K562 (cell line): ENCODE measurements at regions not wholly inside any gene's neighbourhood (a gene's known extent, or its start where the extent isn't known, plus 50 kb on each side); places are given as distances from the start of the nearest gene placed in this dataset.

Experiments used
- ATF4 ChIP-seq: fragments of 450-650 bp; formaldehyde crosslinking; IDR thresholded peaks from 2 replicates; pipeline ENCODE4 v1.4.0; 2022; ENCODE audit warnings: mild to moderate bottlenecking, moderate library complexity
- CTBP1 ChIP-seq: fragments of 450-650 bp; IDR thresholded peaks from 2 replicates; pipeline ENCODE4 v1.6.1; 2016; ENCODE audit warnings: borderline replicate concordance
- EGR1 ChIP-seq: fragments of 450-650 bp; conservative IDR thresholded peaks from 2 replicates; pipeline ENCODE4 v1.6.1; 2017; ENCODE audit warnings: mild to moderate bottlenecking
- ESRRA ChIP-seq: fragments of 450-650 bp; IDR thresholded peaks from 2 replicates; pipeline ENCODE4 v1.6.1; 2014; ENCODE audit warnings: low read depth, mild to moderate bottlenecking, moderate library complexity, borderline replicate concordance
- KLF6 ChIP-seq: fragments of 250-450 bp; sonication (Bioruptor Pico); IDR thresholded peaks from 2 replicates; pipeline ENCODE4 v1.4.0; 2020; ENCODE audit warnings: mild to moderate bottlenecking, moderate library complexity, borderline replicate concordance
- NCOR1 ChIP-seq: fragments of 450-650 bp; IDR thresholded peaks from 2 replicates; pipeline ENCODE4 v1.6.1; 2016; ENCODE audit warnings: mild to moderate bottlenecking, moderate library complexity
- NR2C1 ChIP-seq, 2 experiments: fragments of 450-650 bp; IDR thresholded peaks; 2 replicates each; pipeline ENCODE4 v1.6.1; 2017; ENCODE audit warnings: mild to moderate bottlenecking in 2 of 2, antibody characterized with exemption in 1 of 2, inconsistent platforms in 1 of 2, missing compliant biosample characterization in 1 of 2, missing genetic modification characterization in 1 of 2
- PRDM10 ChIP-seq: fragments of 450-650 bp; IDR thresholded peaks from 2 replicates; pipeline ENCODE4 v1.6.1; 2018; ENCODE audit not compliant: partially characterized antibody
- SMARCA4 ChIP-seq: fragments of 450-650 bp; IDR thresholded peaks from 2 replicates; pipeline ENCODE4 v1.6.1; 2016
- TAF9B ChIP-seq: fragments of 450-650 bp; IDR thresholded peaks from 2 replicates; pipeline ENCODE4 v1.6.1; 2018; ENCODE audit warnings: mild to moderate bottlenecking; ENCODE audit not compliant: partially characterized antibody
- TEAD2 ChIP-seq: fragments of 450-650 bp; IDR thresholded peaks from 2 replicates; pipeline ENCODE4 v1.6.1; 2016; ENCODE audit warnings: missing genetic modification characterization, control low read depth, missing compliant biosample characterization
- ZKSCAN8 ChIP-seq: fragments of 200-800 bp; sonication (Bioruptor generic); IDR thresholded peaks from 2 replicates; pipeline ENCODE4 v1.6.1; 2016; ENCODE audit warnings: missing genetic modification characterization, missing compliant biosample characterization
- ZNF354B ChIP-seq: fragments of 250-450 bp; sonication (Bioruptor Pico); IDR thresholded peaks from 2 replicates; pipeline ENCODE4 v1.4.0; 2020
- ZNF644 ChIP-seq: fragments of 200-800 bp; sonication (Bioruptor generic); IDR thresholded peaks from 2 replicates; pipeline ENCODE4 v1.6.1; 2016; ENCODE audit warnings: low read depth, missing genetic modification characterization, missing compliant biosample characterization
- TF ChIP-seq, protein P1 (sequence below), 2 experiments: fragments of 250-450 bp in 1 of 2; fragments of 450-650 bp in 1 of 2; sonication (Bioruptor Pico) in 1 of 2; IDR thresholded peaks; 2 replicates each; pipeline versions ENCODE4 v1.6.1 to v1.8.0; 2016 to 2021; ENCODE audit warnings: mild to moderate bottlenecking in 2 of 2, moderate library complexity in 2 of 2, missing compliant biosample characterization in 1 of 2, missing genetic modification characterization in 1 of 2
- TF ChIP-seq, protein P2 (sequence below): fragments of 250-450 bp; sonication (Bioruptor Pico); IDR thresholded peaks from 2 replicates; pipeline ENCODE4 v1.4.0; 2020; ENCODE audit warnings: mild to moderate bottlenecking, moderate library complexity
- TF ChIP-seq, protein P3 (sequence below), 2 experiments: fragments of 450-650 bp; conservative IDR thresholded peaks; 2 replicates each; pipeline ENCODE4 v1.6.1; 2017; ENCODE audit warnings: mild to moderate bottlenecking in 2 of 2, moderate library complexity in 2 of 2

DNA sequence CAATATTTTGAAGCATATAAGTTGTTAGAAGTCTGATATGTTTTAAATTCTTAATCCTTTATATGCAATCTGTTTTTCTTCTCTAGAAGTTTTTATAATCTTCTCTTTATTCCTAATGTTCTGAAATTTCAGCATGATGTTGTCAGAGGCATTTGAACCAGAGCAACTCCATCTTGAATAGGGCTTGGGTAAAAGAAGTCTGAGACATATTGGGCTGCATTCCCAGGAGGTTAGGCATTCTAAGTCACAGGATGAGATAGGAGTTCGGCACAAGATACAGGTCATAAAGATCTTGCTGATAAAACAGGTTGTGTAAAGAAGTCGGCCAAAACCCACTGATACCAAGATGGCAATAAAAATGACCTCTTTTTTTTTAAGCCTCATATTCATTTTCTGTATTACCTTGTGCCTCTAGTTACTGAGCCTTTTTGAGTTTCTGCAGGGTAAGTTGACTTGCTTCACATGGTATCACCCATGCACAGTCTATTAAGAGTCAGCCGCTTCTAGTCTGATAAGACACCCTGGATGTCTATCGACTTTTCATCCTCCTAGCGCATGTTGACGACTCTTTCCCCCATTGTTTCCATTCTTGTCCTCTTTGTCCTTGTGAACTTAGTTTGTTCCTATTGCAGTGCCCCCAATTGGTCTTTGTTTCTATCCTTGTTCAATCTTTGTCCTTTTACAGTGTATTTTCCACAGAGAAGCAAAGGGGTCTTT is 80.8 kb upstream of the RNU6-1 start (continued):
- TF ChIP-seq PRDM10 (peak; percentile 82), NCOR1 (peak; percentile 49), TAF9B (no peak), ZNF644 (tag) (peak; percentile 94), SMARCA4 (0 out of 2 replicates have a peak, but pooled peaks have one; percentile 39), EGR1 (no peak), ESRRA (peak; percentile 51; the same call in 1 of the 2 replicates), KLF6 (peak; percentile 91), ZNF354B (CRISPR knock-in tag) (peak; percentile 76), ZKSCAN8 (CRISPR knock-in tag) (no peak), ATF4 (CRISPR knock-in tag) (peak; percentile 59; the same call in 1 of the 2 replicates), TEAD2 (tag) (peak; percentile 83), CTBP1 (0 out of 2 replicates have a peak, but pooled peaks have one; percentile 10), NR2C1 (IDR thresholded peaks at IDR 0.05) (no peak), NR2C1 (tag; IDR thresholded peaks at IDR 0.05) (peak; percentile 69)
- TF ChIP-seq, protein P1, sequence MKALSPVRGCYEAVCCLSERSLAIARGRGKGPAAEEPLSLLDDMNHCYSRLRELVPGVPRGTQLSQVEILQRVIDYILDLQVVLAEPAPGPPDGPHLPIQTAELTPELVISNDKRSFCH (CRISPR knock-in tag; IDR thresholded peaks at IDR 0.05), result 0 out of 2 replicates have a peak, but pooled peaks have one; percentile 64
- TF ChIP-seq, protein P1 (tag; IDR thresholded peaks at IDR 0.05), result no peak
- TF ChIP-seq, protein P2, sequence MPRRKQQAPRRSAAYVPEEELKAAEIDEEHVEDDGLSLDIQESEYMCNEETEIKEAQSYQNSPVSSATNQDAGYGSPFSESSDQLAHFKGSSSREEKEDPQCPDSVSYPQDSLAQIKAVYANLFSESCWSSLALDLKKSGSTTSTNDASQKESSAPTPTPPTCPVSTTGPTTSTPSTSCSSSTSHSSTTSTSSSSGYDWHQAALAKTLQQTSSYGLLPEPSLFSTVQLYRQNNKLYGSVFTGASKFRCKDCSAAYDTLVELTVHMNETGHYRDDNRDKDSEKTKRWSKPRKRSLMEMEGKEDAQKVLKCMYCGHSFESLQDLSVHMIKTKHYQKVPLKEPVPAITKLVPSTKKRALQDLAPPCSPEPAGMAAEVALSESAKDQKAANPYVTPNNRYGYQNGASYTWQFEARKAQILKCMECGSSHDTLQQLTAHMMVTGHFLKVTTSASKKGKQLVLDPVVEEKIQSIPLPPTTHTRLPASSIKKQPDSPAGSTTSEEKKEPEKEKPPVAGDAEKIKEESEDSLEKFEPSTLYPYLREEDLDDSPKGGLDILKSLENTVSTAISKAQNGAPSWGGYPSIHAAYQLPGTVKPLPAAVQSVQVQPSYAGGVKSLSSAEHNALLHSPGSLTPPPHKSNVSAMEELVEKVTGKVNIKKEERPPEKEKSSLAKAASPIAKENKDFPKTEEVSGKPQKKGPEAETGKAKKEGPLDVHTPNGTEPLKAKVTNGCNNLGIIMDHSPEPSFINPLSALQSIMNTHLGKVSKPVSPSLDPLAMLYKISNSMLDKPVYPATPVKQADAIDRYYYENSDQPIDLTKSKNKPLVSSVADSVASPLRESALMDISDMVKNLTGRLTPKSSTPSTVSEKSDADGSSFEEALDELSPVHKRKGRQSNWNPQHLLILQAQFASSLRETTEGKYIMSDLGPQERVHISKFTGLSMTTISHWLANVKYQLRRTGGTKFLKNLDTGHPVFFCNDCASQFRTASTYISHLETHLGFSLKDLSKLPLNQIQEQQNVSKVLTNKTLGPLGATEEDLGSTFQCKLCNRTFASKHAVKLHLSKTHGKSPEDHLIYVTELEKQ (CRISPR knock-in tag), result peak; percentile 90
- TF ChIP-seq, protein P3, sequence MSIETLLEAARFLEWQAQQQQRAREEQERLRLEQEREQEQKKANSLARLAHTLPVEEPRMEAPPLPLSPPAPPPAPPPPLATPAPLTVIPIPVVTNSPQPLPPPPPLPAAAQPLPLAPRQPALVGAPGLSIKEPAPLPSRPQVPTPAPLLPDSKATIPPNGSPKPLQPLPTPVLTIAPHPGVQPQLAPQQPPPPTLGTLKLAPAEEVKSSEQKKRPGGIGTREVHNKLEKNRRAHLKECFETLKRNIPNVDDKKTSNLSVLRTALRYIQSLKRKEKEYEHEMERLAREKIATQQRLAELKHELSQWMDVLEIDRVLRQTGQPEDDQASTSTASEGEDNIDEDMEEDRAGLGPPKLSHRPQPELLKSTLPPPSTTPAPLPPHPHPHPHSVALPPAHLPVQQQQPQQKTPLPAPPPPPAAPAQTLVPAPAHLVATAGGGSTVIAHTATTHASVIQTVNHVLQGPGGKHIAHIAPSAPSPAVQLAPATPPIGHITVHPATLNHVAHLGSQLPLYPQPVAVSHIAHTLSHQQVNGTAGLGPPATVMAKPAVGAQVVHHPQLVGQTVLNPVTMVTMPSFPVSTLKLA (conservative IDR thresholded peaks at IDR 0.05), result no peak
